ENCODE measurements at regions not wholly inside any gene's neighbourhood (a gene's known extent, or its start where the extent isn't known, plus 50 kb on each side); places are given as distances from the start of the nearest gene placed in this dataset.
"Not testable (repeated sequence)": the region's sequence is repeated elsewhere in the genome, so short reads cannot be mapped to it uniquely, and the experiment has no call there.

DNA sequence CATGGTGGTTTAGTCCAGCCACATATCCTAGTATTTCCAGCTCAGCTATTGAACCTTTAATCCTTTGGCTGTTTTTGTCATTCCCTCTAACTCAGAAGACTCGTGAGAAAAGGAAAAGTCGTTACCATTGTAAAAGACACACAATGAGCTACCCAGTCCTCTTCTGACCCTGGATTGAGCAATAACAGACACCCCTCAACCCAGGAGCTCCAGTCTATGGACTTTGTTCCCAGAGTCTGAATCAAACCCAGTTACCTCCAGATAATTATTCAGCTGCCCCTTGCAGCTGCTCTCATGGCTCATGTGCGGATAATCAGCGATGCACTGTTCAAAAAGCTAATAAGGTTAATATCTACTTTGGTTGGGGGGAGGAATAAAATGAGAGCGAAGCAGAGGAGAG, 402.4 kb downstream of the BTG1 start:
- DNase-seq (ENCODE audit: low spot score): no peak
- Histone ChIP-seq H3K4me1 (no peaks in the 10 kb centered on the region), H3K27ac (no peak overlapping the region), H3K27me3 (no peaks in the 10 kb centered on the region), H3K9me3 (no peaks in the 10 kb centered on the region), H3K4me3 (no peak overlapping the region), H3K36me3 (no peaks in the 10 kb centered on the region)
- TF ChIP-seq CTCF (IDR thresholded peaks at IDR 0.05): no peak

DNA sequence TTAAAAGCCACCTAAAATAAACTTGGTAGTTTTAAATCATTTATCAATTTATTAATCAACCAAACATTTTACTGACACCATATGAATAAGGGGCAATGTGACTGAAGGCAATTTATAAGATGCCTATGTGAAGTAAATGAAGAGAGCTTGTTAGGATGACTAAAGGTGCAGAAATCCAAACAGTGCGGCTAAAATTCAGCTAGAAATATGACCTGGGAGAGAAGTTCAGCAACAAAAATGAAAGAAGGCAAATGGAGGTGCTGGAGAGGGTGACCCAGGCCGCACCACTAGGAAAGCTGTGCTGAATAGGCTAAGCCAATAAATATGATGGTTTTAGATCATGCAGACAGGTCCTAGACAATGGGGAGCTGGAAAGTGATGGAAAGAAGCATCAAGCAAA, 403.7 kb downstream of the BTG1 start:
- DNase-seq (ENCODE audit: low spot score): no peak
- no peaks in the 10 kb centered on the region for H3K36me3 ChIP-seq
- H3K4me1 ChIP-seq: no peaks in the 10 kb centered on the region
- TF ChIP-seq CTCF (IDR thresholded peaks at IDR 0.05): no peak
- no peak overlapping the region for H3K27ac ChIP-seq
- no peaks in the 10 kb centered on the region for H3K9me3 ChIP-seq
- H3K27me3 ChIP-seq: no peaks in the 10 kb centered on the region
- H3K4me3 ChIP-seq: no peak overlapping the region

GRCh38 chr12:91733846-91734245, 411.8 kb downstream of the BTG1 start:
- H3K4me3 ChIP-seq; DNase-seq (ENCODE audit: low spot score); H3K36me3 ChIP-seq; H3K27ac ChIP-seq; H3K9me3 ChIP-seq; H3K4me1 ChIP-seq; H3K27me3 ChIP-seq: not testable (repeated sequence)

GRCh38 chr12:91732086-91732485, 413.6 kb downstream of the BTG1 start:
- no peak for TF ChIP-seq CTCF (IDR thresholded peaks at IDR 0.05)
- no peak for DNase-seq (ENCODE audit: low spot score)
- Histone ChIP-seq H3K36me3 (no peaks in the 10 kb centered on the region), H3K4me3 (no peak overlapping the region), H3K27ac (no peak overlapping the region), H3K4me1 (no peaks in the 10 kb centered on the region), H3K27me3 (no peaks in the 10 kb centered on the region), H3K9me3 (no peaks in the 10 kb centered on the region)

DNA sequence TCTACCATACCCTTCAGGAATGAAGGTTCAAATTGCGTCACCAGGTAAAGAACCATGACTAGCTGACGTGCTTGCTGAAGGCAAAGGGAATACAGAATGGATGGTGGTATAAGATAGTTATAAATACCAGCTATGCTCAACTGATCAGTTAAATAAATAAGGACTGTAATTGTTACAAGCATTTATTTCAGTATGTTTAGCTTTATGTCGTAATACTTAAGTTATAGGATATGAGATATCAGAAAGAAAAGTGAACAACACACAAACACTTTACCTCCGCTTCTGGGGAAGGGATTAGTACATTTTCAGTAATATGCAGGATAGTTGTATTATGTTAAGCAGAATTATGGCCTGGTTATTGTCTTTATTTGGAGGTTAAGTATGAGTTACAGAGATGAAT, 416.1 kb downstream of the BTG1 start:
- no peak for TF ChIP-seq CTCF (IDR thresholded peaks at IDR 0.05)
- H3K4me3 ChIP-seq: no peak overlapping the region
- no peaks in the 10 kb centered on the region for H3K27me3 ChIP-seq
- no peaks in the 10 kb centered on the region for H3K36me3 ChIP-seq
- no peak overlapping the region for H3K27ac ChIP-seq
- DNase-seq (ENCODE audit: low spot score): no peak
- no peaks in the 10 kb centered on the region for H3K9me3 ChIP-seq
- no peaks in the 10 kb centered on the region for H3K4me1 ChIP-seq

DNA sequence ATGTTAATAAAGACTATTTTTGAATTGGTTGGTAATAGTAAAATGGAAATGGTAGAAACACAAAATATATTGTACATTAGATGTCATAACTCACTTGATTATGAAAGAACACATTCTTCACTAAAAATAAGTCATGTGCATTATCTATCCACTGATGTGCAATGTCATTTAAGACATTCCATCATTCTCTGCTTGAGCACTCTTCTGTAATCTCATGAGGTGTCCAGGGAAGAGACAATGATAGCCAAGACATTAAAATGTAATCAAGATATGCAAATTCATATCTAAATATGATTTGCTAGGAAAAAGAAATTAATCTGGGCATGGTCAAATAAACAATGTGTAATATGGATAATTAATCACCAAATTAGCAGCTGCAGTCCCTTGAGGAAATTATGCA, 422.5 kb downstream of the BTG1 start:
- DNase-seq (ENCODE audit: low spot score): no peak
- Histone ChIP-seq H3K36me3 (no peaks in the 10 kb centered on the region), H3K4me3 (no peak overlapping the region), H3K27ac (no peak overlapping the region), H3K9me3 (no peaks in the 10 kb centered on the region), H3K4me1 (no peaks in the 10 kb centered on the region), H3K27me3 (no peaks in the 10 kb centered on the region)
- TF ChIP-seq CTCF (IDR thresholded peaks at IDR 0.05): no peak

Data from right atrium auricular region (tissue), 2 donors.